Gastrocnemius medialis (tissue), 4 donors: ENCODE measurements at regions not wholly inside any gene's neighbourhood (a gene's known extent, or its start where the extent isn't known, plus 50 kb on each side); places are given as distances from the start of the nearest gene placed in this dataset.

Experiments used
- ATAC-seq, 2 donors: fragments of 150-250 bp; one replicate each; pipeline ENCODE4 v1.9.1; 2016
- DNase-seq, 2 donors: peaks; one replicate each; pipeline ENCODE4 v3.0.0-alpha.2; 2019
- H3K27ac ChIP-seq, 4 donors: fragments of 200-600 bp; sonication (generic); 1 replicate in 1 of 4; 2 replicates in 3 of 4; pipeline ENCODE4 v1.5.1; 2016 to 2018; ENCODE audit warnings: mild to moderate bottlenecking in 2 of 4, moderate library complexity in 1 of 4
- H3K27me3 ChIP-seq, 3 donors: fragments of 200-600 bp; sonication (generic) in 2 of 3; 1 replicate in 1 of 3; 2 replicates in 2 of 3; pipeline versions ENCODE4 v1.5.1 to v1.6.0; 2016 to 2019; ENCODE audit warnings: mild to moderate bottlenecking in 1 of 3, moderate library complexity in 1 of 3
- H3K36me3 ChIP-seq, 2 donors: fragments of 200-600 bp; sonication (generic) in 1 of 2; one replicate each; pipeline ENCODE4 v1.5.1; 2017 to 2018
- H3K4me1 ChIP-seq, 2 donors: fragments of 200-600 bp; sonication (generic) in 1 of 2; one replicate each; pipeline ENCODE4 v1.5.1; 2016 to 2017; ENCODE audit warnings: mild to moderate bottlenecking in 2 of 2
- H3K4me3 ChIP-seq, 4 donors: fragments of 200-600 bp; sonication (generic) in 3 of 4; 1 replicate in 1 of 4; 2 replicates in 3 of 4; pipeline ENCODE4 v1.5.1; 2016 to 2019; ENCODE audit warnings: mild to moderate bottlenecking in 2 of 4
- H3K9me3 ChIP-seq, 3 donors: fragments of 200-600 bp; sonication (generic) in 2 of 3; 1 replicate in 1 of 3; 2 replicates in 2 of 3; pipeline ENCODE4 v1.5.1; 2016 to 2019
- POLR2A ChIP-seq, 2 donors: fragments of 450-650 bp; IDR thresholded peaks; one replicate each; pipeline ENCODE4 v1.6.1; 2017; ENCODE audit warnings: antibody characterized with exemption in 2 of 2, mild to moderate bottlenecking in 2 of 2, moderate library complexity in 2 of 2
- in situ Hi-C, 4 donors: fragments of 200-750 bp; cut with MboI; loops; one replicate each; pipeline versions ENCODE4 v1.15.0 to v1.8.0; 2017; ENCODE audit warnings: low sequenced_read_pairs in 4 of 4
- intact Hi-C: fragments of 100-400 bp; cut with DNase I; formaldehyde crosslinking; loops from one replicate; pipeline ENCODE4 v1.15.1; 2023; ENCODE audit warnings: low total_unique reads
- TF ChIP-seq, protein P1 (sequence below), 5 experiments: fragments of 450-650 bp in 3 of 5; fragments of 200-600 bp in 2 of 5; sonication (generic) in 2 of 5; IDR thresholded peaks in 4 of 5; conservative IDR thresholded peaks in 1 of 5; 1 replicate in 4 of 5; 2 replicates in 1 of 5; pipeline ENCODE4 v1.5.1; 2016 to 2019; ENCODE audit warnings: antibody characterized with exemption in 5 of 5, mild to moderate bottlenecking in 3 of 5, moderate library complexity in 3 of 5

DNA sequence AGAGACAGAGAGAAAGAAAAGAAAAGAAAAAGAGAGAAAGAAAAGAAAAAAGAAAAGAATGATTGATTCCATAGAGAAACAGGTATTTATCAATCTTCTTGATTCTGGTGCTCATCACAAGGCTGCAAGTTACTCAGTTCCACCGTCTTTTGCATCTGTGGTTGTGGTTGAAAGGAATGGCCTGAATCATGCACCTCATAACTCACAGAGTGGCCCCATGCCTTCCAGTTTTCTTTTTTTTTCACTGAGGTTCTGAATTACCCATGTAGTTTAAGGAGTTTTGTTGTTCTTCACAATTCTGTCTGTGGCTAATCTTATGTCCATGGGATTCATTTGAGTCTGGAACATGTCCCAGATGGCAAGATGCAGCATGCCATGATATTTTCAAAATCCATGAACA is 156.0 kb downstream of the ZNF33B start:
- in situ Hi-C loops (no loop called here), intact Hi-C loops (no loop called here)
- Histone ChIP-seq H3K4me1 (no peaks in the 10 kb centered on the region), H3K27me3 (no peaks in the 10 kb centered on the region), H3K4me3 (no peak overlapping the region), H3K27ac (no peak overlapping the region), H3K36me3 (no peaks in the 10 kb centered on the region), H3K9me3 (no peaks in the 10 kb centered on the region)
- ATAC-seq (no peak), DNase-seq (no peak)
- TF ChIP-seq, protein P1, sequence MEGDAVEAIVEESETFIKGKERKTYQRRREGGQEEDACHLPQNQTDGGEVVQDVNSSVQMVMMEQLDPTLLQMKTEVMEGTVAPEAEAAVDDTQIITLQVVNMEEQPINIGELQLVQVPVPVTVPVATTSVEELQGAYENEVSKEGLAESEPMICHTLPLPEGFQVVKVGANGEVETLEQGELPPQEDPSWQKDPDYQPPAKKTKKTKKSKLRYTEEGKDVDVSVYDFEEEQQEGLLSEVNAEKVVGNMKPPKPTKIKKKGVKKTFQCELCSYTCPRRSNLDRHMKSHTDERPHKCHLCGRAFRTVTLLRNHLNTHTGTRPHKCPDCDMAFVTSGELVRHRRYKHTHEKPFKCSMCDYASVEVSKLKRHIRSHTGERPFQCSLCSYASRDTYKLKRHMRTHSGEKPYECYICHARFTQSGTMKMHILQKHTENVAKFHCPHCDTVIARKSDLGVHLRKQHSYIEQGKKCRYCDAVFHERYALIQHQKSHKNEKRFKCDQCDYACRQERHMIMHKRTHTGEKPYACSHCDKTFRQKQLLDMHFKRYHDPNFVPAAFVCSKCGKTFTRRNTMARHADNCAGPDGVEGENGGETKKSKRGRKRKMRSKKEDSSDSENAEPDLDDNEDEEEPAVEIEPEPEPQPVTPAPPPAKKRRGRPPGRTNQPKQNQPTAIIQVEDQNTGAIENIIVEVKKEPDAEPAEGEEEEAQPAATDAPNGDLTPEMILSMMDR (IDR thresholded peaks at IDR 0.05 in 4 of 5, conservative IDR thresholded peaks at IDR 0.05 in 1 of 5) = no peak
- TF ChIP-seq POLR2A (IDR thresholded peaks at IDR 0.05) = no peak

DNA sequence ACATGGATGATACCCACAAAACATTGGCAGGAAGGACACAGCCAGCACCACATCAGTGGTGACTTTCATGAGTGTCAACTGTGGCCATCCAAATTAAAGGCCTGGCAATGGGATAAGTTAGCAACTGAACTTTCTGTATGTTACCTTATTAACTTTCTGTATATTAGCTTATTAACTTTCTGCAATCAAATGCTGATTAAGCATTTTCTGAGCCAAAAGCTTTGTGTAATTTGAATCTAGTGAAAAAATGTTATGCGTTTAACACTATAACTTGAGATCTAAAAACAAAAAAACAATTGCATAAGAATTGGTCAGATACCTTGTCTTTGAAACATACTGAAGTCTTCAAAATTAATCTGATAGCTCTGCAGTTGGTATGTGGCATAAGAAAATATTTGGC is 159.3 kb downstream of the ZNF33B start:
- intact Hi-C loops (no loop called here), in situ Hi-C loops (no loop called here)
- H3K9me3 ChIP-seq = no peaks in the 10 kb centered on the region
- no peak overlapping the region for H3K27ac ChIP-seq
- ATAC-seq = no peak
- no peaks in the 10 kb centered on the region for H3K36me3 ChIP-seq
- H3K4me3 ChIP-seq = no peak overlapping the region
- DNase-seq = no peak
- H3K4me1 ChIP-seq = no peaks in the 10 kb centered on the region
- TF ChIP-seq, protein P1 (IDR thresholded peaks at IDR 0.05 in 4 of 5, conservative IDR thresholded peaks at IDR 0.05 in 1 of 5) = no peak
- no peak for TF ChIP-seq POLR2A (IDR thresholded peaks at IDR 0.05)
- H3K27me3 ChIP-seq = peaks cover 2 to 9% (median 4%) of the 10 kb centered on the region in 3 donors

DNA sequence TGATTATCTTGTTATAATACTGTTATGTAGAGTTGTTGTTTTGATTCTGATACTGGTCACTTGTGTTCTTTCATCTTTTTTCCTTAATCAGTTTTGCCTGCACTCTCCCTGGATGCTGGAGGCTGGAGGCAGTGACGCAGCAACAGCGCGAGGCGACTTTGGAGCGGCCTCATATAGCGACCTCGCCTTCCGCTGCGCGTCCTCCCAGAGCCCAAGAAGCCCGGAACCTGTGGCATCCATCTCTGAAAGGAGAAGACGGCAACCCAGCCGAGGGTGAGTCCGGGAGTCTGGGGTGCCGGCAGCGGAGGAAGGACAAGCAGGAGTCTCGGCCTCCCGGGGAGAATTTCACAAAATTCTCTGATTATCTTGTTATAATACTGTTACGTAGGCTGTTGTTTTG is 161.2 kb downstream of the ZNF33B start:
- Histone ChIP-seq H3K27ac (no peak overlapping the region), H3K27me3 (peaks cover 2 to 9% (median 4%) of the 10 kb centered on the region in 3 donors), H3K4me1 (no peaks in the 10 kb centered on the region), H3K9me3 (no peaks in the 10 kb centered on the region), H3K4me3 (no peak overlapping the region), H3K36me3 (no peaks in the 10 kb centered on the region)
- TF ChIP-seq POLR2A (IDR thresholded peaks at IDR 0.05) = no peak
- TF ChIP-seq, protein P1 (IDR thresholded peaks at IDR 0.05 in 4 of 5, conservative IDR thresholded peaks at IDR 0.05 in 1 of 5) = no peak
- in situ Hi-C loops = no loop called here
- ATAC-seq = no peak
- intact Hi-C loops = no loop called here
- DNase-seq = no peak

DNA sequence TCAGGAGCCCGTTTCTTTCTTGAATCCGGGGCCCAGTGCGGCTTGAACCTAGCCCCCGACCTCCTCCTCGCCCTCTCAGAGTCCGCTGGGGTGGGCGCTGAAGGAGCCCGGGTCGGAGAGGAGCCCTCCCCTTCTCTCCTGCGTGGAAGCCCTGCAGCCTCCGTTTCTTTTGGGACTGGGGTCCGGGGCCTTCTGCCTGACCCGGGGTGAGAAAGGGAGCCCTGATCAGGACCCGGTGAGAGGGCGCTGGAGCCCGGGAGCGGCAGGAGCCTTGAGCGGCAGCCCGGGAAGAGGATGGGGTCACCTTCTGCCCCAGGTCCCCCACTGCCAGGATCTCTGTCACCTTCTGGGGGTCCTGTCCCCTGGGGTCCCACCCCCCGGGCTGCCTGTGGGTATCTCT is 162.3 kb downstream of the ZNF33B start:
- H3K27me3 ChIP-seq = peaks cover 2 to 9% (median 4%) of the 10 kb centered on the region in 3 donors
- intact Hi-C loops (no loop called here), in situ Hi-C loops (no loop called here)
- H3K27ac ChIP-seq = no peak overlapping the region
- DNase-seq (no peak), ATAC-seq (no peak)
- TF ChIP-seq, protein P1 (IDR thresholded peaks at IDR 0.05 in 4 of 5, conservative IDR thresholded peaks at IDR 0.05 in 1 of 5) = no peak
- no peak for TF ChIP-seq POLR2A (IDR thresholded peaks at IDR 0.05)
- no peaks in the 10 kb centered on the region for H3K36me3 ChIP-seq
- peak overlapping the region in 1 of 4 donors; percentile 4 for H3K4me3 ChIP-seq
- H3K4me1 ChIP-seq = no peaks in the 10 kb centered on the region
- H3K9me3 ChIP-seq = no peaks in the 10 kb centered on the region
